ENCODE measurements at regions not wholly inside any gene's neighbourhood (a gene's known extent, or its start where the extent isn't known, plus 50 kb on each side); places are given as distances from the start of the nearest gene placed in this dataset.
"Not testable (repeated sequence)": the region's sequence is repeated elsewhere in the genome, so short reads cannot be mapped to it uniquely, and the experiment has no call there.

DNA sequence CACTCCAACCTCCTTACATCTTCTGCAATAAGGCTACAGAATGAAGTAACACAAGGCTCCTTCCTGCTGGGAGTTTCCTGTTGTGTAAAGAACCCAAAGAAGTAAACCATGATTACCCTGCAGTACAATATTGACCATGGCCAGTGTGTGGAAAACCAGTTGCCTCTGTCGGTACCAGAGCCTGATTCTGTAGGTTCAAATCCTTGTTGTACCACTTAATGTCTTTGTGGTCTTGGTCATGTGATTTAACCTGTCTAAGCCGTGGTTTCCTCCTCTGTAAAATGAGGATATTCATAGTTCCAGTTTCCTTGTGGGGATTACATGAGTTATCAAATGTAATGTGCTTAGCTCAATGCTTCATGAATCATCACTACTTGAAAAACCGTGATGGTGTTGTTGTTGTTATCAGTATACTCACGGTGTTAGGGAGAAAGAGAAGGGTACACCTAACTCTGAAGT is 60.3 kb upstream of the PRELID3B start:
- in situ Hi-C loops (cut with MboI; ENCODE audit: low sequenced_read_pairs in 4 of 4) (no loop called here), intact Hi-C loops (cut with DNase I; ENCODE audit: low total_unique reads) (no loop called here)

GRCh38 chr20:59101961-59102360 is 59.4 kb upstream of the PRELID3B start:
- Histone ChIP-seq H3K27me3 (no peaks in the 10 kb centered on the region), H3K4me3 (no peak overlapping the region), H3K4me1 (no peaks in the 10 kb centered on the region), H3K9me3 (no peaks in the 10 kb centered on the region), H3K36me3 (no peaks in the 10 kb centered on the region), H3K27ac (no peak overlapping the region)
- no peak for TF ChIP-seq POLR2A (IDR thresholded peaks at IDR 0.05)
- TF ChIP-seq, protein P1, sequence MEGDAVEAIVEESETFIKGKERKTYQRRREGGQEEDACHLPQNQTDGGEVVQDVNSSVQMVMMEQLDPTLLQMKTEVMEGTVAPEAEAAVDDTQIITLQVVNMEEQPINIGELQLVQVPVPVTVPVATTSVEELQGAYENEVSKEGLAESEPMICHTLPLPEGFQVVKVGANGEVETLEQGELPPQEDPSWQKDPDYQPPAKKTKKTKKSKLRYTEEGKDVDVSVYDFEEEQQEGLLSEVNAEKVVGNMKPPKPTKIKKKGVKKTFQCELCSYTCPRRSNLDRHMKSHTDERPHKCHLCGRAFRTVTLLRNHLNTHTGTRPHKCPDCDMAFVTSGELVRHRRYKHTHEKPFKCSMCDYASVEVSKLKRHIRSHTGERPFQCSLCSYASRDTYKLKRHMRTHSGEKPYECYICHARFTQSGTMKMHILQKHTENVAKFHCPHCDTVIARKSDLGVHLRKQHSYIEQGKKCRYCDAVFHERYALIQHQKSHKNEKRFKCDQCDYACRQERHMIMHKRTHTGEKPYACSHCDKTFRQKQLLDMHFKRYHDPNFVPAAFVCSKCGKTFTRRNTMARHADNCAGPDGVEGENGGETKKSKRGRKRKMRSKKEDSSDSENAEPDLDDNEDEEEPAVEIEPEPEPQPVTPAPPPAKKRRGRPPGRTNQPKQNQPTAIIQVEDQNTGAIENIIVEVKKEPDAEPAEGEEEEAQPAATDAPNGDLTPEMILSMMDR (IDR thresholded peaks at IDR 0.05 in 4 of 5, conservative IDR thresholded peaks at IDR 0.05 in 1 of 5) = no peak
- DNase-seq (no peak), ATAC-seq (peak in 1 of 2 donors; percentile 58)
- in situ Hi-C loops (cut with MboI; ENCODE audit: low sequenced_read_pairs in 4 of 4) = no loop called here
- intact Hi-C loops (cut with DNase I; ENCODE audit: low total_unique reads) = no loop called here

More for the DNA sequence above, 60.3 kb upstream of the PRELID3B start:
- Histone ChIP-seq H3K9me3 (no peaks in the 10 kb centered on the region), H3K27ac (no peak overlapping the region), H3K27me3 (no peaks in the 10 kb centered on the region), H3K4me1 (no peaks in the 10 kb centered on the region), H3K36me3 (no peaks in the 10 kb centered on the region), H3K4me3 (no peak overlapping the region)
- TF ChIP-seq, protein P1 (IDR thresholded peaks at IDR 0.05 in 4 of 5, conservative IDR thresholded peaks at IDR 0.05 in 1 of 5) = no peak
- TF ChIP-seq POLR2A (IDR thresholded peaks at IDR 0.05) = no peak
- ATAC-seq (no peak), DNase-seq (no peak)

DNA sequence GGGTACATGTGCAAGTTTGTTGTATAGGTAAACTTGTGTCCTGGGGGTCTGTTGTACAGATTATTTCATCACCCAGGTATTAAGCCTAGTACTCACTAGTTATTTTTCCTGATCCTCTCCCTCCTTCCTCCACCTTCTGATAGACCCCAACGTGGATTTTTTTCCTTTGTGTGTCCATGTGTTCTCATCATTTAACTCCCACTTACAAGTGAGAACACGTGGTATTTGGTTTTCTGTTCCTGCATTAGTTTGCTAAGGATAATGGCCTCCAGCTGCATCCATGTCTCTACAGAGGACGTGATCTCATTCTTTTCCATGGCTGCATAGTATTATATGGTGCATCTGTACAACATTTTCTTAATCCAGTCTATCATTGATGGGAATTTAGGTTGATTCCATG is 57.3 kb upstream of the PRELID3B start:
- H3K4me3 ChIP-seq; H3K9me3 ChIP-seq; H3K27me3 ChIP-seq; H3K36me3 ChIP-seq; ATAC-seq; intact Hi-C loops (cut with DNase I; ENCODE audit: low total_unique reads); DNase-seq; H3K27ac ChIP-seq; H3K4me1 ChIP-seq: not testable (repeated sequence)
- in situ Hi-C loops (cut with MboI; ENCODE audit: low sequenced_read_pairs in 4 of 4) = loop anchor here in 1 of 4 donors (10.0 to 25.0 kb wide), 2 partner anchors 115 to 312 kb away; no protein-coding TSS in a partner anchor

GRCh38 chr20:59095140-59095539 is 52.6 kb upstream of the PRELID3B start:
- intact Hi-C loops (cut with DNase I; ENCODE audit: low total_unique reads) (no loop called here), in situ Hi-C loops (cut with MboI; ENCODE audit: low sequenced_read_pairs in 4 of 4) (loop anchor here in 1 of 4 donors (10.0 to 25.0 kb wide), 2 partner anchors 120 to 317 kb away; no protein-coding TSS in a partner anchor)
- no peak for ATAC-seq
- Histone ChIP-seq H3K27ac (no peak overlapping the region), H3K36me3 (no peaks in the 10 kb centered on the region), H3K9me3 (no peaks in the 10 kb centered on the region), H3K27me3 (no peaks in the 10 kb centered on the region), H3K4me1 (no peaks in the 10 kb centered on the region), H3K4me3 (no peak overlapping the region)
- DNase-seq = no peak
- TF ChIP-seq POLR2A (IDR thresholded peaks at IDR 0.05) = no peak
- TF ChIP-seq, protein P1 (IDR thresholded peaks at IDR 0.05 in 4 of 5, conservative IDR thresholded peaks at IDR 0.05 in 1 of 5) = no peak

- DNase-seq = no peak
- H3K36me3 ChIP-seq = no peaks in the 10 kb centered on the region
- no peaks in the 10 kb centered on the region for H3K9me3 ChIP-seq
- no peak for TF ChIP-seq POLR2A (IDR thresholded peaks at IDR 0.05)
- TF ChIP-seq, protein P1 (IDR thresholded peaks at IDR 0.05 in 4 of 5, conservative IDR thresholded peaks at IDR 0.05 in 1 of 5) = no peak
- no peak overlapping the region for H3K4me3 ChIP-seq
- no peak overlapping the region for H3K27ac ChIP-seq
- H3K27me3 ChIP-seq = no peaks in the 10 kb centered on the region
- intact Hi-C loops (cut with DNase I; ENCODE audit: low total_unique reads) (no loop called here), in situ Hi-C loops (cut with MboI; ENCODE audit: low sequenced_read_pairs in 4 of 4) (loop anchor here in 1 of 4 donors (10.0 to 25.0 kb wide), 2 partner anchors 120 to 318 kb away; no protein-coding TSS in a partner anchor)
- H3K4me1 ChIP-seq = no peaks in the 10 kb centered on the region
- no peak for ATAC-seq
These were observed 52.0 kb upstream of the PRELID3B start for GRCh38 chr20:59094576-59094975.
